ENCODE measurements at regions not wholly inside any gene's neighbourhood (a gene's known extent, or its start where the extent isn't known, plus 50 kb on each side); places are given as distances from the start of the nearest gene placed in this dataset.
"Not testable (repeated sequence)": the region's sequence is repeated elsewhere in the genome, so short reads cannot be mapped to it uniquely, and the experiment has no call there.

DNA sequence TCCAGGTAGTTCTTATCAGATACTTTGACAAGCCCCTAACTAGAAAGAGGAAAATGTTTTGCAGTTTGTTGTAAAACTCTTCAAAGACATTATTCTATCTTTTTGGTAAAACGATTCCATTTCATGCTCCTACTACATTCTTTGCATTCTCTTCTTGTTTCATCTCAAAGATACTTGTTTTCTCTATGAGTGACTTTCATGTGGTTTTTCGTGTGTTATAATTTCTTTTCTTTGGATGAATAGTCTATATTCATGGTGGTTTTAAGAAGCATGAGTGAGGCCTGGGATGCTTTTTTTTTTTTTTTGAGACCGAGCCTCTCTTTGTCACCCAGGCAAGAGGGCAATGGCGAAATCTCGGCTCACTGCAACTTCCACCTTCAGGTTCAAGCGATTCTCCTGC is 292.5 kb upstream of the LYZL1 start:
- no peak for DNase-seq

DNA sequence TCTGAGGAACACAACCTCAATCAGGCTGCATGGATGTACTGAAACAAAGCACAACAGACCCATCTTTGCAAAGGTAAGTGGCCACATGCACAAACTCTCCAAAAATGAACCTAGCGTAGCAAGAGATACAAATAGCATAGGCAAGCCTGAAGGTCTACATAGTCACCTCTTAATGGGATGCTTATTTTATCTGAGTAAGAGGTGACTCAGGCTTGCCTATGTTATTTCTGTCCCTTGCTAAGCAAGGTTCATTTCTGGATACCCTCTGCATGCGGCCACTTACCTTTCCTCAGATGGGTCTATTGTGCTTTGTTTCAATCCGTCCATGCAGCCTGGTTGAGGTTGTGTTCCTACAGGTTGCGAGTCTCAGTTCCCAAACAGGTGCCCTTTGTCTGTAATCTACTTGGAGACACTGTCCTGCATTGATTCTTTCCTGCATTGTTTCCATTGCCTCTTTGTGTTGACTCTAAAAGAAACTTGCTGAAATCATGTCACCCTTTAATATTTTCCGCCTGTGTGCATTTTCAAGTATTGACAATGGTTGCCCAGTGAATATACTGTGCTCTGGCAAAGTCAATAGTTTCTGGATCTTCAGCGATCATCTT is 291.8 kb upstream of the LYZL1 start:
- DNase-seq: no peak

DNA sequence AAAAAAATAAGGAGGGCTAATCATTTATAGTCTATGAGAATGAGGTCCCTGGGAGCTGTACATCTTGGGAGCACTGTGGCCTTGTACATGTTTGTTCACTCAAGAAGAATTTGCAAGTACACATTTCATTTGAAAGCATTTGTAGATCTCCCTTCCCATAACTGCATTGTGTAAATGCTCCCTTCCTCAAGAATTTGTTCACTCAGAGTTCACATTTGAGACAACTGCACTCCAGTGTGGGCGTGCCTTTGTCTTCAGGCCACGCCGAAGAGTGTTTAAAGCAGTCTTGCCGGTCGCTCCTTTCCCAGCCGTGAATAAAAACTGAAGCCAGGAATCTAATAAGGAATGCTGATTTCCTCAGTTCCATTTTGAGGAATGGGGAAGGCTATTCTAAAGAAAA is 291.1 kb upstream of the LYZL1 start:
- DNase-seq: no peak

DNA sequence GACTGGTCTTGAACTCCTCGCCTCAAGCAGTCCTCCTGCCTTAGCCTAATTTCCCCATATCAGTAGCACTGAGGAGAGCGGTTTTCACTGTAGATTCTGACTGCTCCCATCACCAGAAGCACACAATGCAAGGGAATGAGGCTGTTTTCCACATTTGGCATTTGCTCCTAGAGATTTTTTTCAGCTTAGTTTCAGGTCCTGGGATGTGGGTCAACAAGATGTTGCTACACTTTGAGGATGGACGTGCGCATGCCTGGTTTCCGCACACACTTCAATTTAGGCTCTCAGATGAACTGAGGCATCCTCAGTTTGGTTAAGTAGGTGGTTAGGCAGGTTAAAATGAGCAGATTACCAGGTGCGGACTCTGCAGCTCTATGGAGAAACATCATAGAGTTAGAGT is 287.1 kb upstream of the LYZL1 start:
- DNase-seq: no peak

DNA sequence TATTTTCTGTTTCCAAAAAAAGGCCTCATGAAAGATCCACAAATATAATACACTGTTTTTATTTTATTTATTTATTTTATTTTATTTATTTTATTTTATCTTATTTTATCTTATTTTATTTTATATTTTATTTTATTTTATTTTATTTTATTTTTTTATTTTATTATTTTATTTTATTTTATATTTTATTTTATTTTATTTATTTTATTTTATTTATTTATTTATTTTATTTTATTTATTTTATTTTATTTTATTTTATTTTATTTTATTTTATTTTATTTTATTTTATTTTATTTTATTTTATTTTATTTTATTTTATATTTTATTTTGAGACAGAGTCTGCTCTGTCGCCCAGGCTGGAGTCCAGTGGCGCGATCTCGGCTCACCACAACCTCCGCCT is 285.9 kb upstream of the LYZL1 start:
- not testable (repeated sequence) for DNase-seq

DNA sequence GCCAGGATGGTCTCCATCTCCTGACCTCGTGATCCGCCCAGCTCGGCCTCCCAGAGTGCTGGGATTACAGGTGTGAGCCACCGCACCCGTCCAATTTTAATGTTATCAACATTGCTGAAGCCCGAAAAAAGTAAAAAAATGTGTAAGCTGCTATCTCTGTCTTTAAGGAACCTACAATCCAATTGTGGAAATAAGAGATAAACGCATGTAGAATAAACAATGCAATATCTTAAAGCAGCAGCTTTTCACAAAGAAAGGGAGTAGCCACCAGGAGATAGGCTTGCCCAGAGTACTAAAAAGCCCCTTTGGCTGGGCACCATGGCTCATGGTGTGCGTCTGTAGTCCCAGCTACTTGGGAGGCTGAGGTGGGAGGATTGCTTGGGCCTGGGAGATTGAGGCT is 282.9 kb upstream of the LYZL1 start:
- no peak for DNase-seq

DNA sequence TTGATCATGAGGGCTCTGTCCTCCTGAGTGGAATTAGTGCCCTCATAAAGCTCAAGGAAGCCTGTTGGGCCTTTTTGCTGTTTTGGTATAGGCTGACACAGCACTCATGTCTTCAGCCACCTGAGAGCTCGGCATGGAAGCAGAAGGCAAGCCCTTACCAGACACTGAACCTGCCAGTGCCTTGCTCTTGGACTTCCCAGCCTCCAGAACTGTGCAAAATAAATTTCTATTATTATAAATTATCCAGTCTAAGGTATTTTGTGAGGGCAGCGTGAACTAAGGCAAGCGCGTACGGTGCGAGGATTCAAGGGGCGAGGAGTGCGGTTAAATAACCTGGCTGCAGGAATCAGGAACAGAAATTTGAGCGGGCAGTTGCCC is 281.5 kb upstream of the LYZL1 start:
- no peak for DNase-seq

DNA sequence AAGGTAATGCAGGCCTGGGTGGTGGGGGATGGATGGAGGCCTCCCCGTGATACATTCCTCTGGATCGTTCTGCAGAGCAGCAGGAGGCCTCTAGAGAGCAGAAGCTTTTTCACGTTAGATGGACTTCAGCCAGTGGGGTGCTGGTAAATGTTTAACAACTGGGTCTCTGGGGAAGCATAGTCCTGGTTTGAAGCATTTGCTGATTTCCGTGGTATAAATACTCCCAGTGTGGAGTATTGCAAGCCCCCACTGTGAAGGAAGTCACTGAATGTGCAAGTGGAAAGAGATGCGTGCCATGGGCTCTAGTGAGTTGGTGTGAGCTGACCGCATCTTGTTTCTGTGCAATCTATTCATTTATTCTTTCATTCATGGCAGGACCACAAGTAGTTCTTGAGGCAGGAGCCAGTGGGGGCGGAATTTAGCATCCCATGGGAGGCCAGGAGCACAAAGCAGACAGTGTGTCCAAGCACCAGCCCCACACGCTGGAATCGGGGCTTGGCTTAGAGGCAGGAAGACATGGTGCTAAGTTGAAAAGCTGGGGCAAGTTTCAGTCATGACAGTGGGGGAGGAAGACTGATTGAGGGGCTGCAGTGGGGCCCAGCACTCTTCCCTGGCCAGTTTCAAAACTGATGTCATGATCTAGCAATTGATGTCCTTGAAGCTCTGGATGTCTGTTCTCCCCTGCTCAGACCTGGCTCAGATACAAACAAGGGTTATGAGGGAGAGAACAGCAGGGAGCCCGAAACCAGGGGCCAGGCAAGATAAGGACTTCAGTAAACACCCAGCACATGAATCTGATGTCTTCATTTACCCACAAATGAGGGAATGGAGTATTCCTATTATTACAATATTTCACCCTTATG is 280.9 kb upstream of the LYZL1 start:
- no peak for DNase-seq

DNA sequence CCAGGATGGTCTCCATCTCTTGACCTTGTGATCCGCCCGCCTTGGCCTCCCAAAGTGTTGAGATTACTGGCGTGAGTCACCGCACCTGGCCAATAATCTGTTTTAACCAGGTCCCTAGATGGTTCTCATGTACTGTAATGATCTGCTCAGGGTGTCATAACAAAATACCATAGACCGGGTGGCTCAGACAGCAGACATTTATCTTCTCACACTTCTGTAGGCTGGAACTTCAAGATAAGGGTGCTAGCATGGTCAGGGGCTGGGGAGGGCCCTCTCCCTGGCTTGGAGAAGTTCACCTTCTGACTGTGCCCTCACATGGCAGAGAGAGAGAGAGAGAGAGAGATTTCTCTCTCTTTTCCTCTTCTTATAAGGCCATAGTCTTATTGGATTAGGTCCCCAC is 279.4 kb upstream of the LYZL1 start:
- DNase-seq: no peak

DNA sequence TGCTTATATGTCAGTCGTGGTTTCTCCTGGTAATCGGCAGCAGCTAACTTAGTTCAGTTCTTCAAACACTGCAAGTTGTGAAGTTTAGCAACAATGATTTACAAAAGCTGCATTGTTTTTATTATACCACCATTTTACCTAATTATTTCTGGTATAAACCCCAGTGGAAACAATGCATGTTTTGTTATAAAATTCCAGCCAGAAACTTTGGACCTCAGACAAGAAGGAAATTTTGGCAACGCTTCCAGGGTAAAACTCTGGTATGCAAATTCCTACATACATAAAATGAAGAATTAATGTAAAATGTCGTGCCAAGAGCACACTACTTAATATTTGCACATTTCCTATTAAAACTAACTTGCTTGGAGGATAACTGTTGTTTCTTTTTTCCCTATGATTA is 277.4 kb upstream of the LYZL1 start:
- no peak for DNase-seq

DNA sequence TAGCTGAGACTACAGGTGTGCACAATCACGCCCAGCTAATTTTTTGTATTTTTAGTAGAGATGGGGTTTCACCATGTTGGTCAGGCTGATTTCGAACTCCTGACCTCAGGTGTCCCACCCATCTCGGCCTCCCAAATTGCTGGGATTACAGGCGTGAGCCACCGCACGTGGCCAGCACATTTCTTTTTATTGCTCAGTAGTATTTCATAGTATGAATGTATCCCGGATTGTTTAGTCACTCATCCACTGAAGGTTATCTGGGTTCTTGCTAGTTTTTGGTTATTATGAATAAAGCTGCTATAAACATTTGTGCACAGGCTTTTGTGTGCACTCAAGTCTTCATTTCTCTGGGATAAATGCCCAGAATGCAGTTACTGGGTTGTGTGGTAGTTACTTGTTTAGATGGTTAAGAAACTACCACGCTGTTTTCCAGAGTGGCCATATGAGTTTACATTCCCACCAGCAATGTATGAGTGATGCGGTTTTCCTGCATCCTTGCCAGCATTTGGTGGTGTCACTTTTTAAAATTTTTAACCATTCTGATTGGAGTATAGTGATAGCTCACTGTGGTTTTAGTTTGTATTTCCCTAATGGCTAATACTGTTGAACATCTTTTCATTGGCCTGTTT is 275.8 kb upstream of the LYZL1 start:
- no peak for DNase-seq

DNA sequence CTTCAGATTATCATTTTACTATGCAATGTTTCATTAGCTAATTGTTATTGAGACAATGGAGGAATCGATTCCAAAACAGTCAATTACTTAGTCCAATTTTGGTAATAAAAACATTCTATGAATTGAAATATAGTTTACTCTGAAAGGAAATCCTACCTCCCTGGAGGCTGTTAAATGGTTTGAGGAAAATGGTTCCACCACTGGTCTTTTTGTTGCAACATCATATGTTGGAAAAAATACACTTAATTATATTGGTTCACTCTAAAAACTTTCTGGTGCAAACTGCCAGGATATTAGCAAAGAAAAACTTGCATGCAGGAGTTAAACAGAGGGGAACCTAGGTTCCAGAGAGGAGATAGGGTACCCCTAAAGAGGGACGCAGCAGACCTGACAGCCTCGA is 267.3 kb upstream of the LYZL1 start:
- DNase-seq: no peak

DNA sequence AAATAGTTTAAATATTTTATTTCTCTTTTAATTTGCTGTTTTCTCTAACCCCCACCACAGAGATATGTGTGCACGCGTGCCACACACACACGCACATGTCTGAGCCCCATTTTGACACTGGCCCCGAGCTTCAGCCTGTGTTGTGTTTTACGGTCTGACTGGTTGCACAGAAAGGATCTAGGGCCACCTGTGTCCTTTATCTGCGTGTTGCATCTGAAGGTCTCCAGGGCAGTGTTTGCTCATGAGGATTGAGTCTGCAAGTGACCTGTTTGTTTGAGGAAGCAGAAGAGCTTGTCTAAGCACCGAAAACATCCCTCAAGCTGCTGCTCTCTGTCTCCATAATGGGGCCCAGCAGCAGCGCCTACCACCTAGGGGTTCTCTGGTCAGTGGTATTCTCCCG is 266.4 kb upstream of the LYZL1 start:
- no peak for DNase-seq

DNA sequence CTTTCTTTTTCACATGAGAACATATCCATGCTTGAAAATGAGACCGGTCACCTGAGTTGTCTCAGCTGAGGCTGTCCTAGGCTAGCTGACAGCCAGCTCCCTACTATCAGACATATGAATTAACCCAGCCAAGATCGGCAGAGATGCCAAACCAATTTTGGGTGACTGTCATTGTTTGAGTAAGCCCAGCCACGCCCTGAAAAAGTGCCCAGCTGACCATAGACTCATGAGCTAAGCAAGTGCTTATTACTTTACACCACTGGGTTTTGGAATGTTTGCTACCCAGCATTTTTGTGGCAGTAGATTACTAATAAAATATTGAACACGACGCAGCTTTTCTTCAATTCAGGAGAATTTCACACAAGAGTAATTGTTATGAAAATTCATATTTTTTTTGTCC is 265.2 kb upstream of the LYZL1 start:
- no peak for DNase-seq

DNA sequence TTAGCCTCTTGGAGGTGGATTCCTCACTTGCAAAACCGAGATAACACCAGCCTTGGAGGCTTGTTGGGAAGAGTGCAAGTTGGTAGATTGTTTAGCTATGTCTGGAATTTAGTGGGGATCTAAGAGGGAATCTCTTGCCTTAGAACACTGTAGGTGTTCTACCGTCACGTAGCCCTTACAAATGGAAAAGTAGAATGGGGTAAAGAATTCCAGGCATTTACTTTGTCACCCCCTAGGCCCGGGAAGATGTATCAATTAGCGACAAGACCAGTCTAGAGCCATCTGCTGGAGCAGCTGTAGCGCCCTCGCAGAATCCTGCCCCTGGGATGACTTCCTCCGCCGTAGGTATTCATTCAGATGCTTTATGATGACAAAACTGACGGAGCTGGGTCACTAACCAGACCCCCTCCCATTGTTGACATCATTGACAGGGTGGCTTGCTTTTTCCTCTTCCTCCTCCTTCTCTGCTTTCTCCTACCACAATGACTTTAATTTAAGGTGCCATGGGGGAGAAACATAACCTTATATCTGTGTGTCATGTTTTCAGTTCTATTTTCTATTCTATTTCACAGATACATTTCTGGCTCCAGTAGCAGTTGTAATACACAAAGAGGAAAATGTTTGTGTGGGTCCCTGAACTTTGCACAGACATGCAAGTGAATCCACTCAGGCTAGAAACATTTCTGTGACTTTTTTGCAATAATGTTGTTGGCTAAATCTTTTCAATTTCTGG is 262.6 kb upstream of the LYZL1 start:
- no peak for DNase-seq

DNA sequence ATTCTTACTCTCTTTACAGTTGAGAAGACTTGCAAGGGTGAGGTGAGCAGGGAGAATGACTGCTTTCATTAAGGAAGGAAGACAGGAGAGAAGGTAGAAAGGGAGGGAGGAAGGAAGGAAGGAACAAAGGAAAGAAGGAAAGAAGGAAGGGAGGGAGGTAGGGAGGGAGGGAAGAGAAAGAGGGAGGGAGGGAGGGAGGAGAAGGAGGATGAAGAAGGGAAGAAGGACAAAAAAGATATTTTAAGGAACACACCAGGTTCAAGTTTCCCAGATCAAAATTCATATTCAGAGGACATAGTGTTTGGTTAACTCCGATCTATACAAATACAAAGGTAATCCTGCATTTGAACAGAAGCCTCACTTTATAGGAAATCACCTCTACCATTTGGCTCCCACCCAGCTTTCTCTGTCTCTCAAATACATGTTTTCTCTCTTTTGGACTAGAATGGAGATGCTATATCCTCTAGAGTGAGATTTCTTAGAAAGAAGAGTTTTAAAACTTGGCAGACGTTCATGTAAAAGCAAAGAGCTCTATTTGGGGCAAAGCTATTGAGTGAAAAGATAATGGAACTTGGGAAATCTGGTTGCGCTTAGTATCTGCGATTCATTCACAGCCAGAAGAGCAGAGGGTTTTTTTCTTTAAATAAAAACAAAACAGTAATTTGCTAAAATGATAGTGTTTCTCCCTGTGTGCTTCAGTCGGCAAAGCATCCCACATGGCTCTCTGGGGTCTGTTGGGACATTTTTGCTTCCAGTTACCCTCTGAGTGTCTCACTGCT is 261.9 kb upstream of the LYZL1 start:
- DNase-seq: no peak

DNA sequence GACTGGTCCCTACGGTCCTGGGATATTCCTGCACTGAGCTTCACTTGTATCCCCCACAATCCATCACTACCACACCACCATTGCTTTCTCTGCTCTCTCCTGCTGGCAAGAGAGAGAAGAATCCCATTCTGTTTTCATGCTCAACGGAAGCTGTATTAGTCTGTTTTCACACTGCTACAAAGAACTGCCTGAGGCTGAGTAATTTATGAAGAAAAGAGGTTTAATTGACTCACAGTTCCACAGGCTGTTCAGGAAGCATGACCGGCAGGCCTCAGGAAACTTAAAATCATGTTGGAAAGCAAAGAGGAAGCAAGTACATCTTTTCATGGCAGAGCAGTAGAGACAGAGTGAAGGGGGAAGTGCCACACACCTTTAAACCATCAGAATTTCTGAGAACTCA is 260.4 kb upstream of the LYZL1 start:
- DNase-seq: no peak

DNA sequence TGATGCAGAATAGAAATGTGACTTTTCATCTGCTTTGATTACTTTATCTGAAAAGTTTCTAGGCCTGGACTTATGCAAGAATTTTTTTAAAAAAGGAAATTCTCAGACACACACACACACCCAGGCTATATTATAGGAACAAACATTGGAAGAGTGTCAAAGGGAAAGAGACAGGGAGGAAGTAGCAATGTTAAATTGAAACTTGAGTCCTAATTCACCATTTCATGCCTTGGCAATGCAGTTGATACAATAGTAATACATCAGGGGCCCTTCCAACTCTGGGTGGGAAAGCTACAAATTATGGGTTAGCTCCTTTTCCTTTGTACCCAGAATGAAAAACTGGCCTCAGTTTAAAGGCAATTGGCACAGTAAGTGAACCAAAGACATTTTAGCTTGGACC is 258.0 kb upstream of the LYZL1 start:
- DNase-seq: no peak

DNA sequence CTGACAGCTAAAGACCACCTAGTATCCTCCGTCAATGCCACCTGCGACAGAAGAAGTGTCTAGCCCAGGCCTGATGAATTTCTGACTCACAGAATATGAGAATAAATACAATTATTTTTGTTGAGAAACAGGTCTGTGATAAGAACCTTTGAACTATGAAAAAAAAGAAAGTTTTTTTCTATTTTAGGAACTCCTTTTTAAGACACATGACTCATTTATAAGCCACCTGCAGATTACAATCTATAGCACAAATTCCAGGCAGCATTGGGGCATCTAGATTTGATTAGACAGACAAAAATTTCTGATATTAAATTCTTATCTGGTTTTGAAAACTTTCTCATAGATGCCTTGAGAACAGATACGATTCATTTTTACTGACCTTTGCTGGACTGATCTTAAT is 256.7 kb upstream of the LYZL1 start:
- DNase-seq: no peak

DNA sequence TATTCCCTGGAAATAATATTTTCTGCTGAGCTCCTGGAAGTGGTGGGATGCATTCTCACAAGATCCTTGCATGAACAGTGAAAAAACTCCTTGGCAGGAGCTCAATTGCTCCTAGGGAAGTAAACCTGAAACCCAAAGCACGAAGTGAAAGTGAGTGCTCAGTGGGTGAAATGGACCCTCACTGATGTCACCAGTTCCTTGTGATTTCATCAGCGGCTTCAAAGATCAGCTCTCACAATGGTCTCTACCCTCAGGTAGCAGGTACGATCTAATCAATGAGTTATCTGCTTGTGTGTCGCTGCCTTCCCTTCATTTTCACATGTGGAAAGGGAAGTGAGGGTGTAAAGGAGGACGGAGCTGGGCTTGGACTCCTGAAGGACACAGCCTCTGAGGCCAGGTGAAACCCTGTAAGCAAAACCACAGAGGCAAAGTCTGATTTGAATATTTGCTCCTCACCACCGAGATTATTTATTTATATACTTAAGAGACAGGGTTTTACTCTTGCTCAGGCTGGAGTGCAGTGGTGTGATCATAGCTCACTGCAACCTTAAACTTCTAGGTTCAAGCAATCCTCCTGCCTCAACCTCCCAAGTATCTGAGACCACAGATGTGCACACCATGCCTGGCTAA is 255.4 kb upstream of the LYZL1 start:
- DNase-seq: no peak

DNA sequence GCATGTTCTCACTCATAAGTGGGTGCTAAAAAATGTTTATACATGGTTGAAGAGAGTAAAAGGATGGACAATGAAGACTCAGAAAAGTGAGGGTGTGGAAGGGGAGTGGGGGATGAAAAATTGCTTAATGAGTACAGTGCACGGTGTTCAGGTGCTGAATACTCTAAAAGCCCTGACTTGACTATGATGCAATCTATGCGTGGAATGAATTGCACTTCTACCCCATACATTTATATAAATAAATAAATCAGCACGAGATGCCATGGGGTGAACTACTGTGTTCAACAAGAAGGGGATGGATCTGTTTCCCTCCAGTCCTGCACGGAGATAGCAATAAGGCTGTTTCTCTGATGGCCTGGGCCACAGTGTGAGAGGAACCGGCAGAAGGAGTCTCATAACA is 254.3 kb upstream of the LYZL1 start:
- no peak for DNase-seq

DNA sequence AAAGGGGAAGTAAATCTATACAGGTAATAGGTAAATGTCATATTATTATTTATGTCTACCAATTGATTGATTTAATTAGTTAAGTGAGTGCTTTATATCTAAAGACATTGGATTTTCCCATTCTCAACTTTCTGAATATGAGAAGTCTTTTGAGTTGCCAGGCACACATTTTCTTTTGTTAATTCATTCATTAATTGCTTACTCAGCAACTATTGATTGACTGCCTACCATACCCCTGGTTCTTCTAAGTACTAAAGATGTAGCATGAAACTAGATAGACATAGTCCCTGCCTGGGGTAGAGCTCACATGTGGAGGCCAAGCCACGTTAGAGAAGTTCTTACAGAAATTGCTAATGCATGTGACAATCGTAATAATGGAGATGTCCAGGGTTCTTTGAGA is 253.1 kb upstream of the LYZL1 start:
- no peak for DNase-seq

Measured in T-helper 2 cell (primary cell).